Endodermal cell (in vitro differentiated cells): ENCODE measurements at regions not wholly inside any gene's neighbourhood (a gene's known extent, or its start where the extent isn't known, plus 50 kb on each side); places are given as distances from the start of the nearest gene placed in this dataset.

ENCODE experiments used
- DNase-seq: peaks from one replicate; pipeline ENCODE4 v3.0.0-alpha.2; 2017
- H3K27ac ChIP-seq: 2 replicates; pipeline ENCODE4 v1.5.1; 2013; ENCODE audit warnings: mild to moderate bottlenecking, low read depth, low read length, moderate library complexity
- H3K27me3 ChIP-seq: 2 replicates; pipeline ENCODE4 v1.6.1; 2013; ENCODE audit warnings: mild to moderate bottlenecking, low read length, moderate library complexity; ENCODE audit not compliant: insufficient read depth, control insufficient read depth, poor library complexity, severe bottlenecking
- H3K36me3 ChIP-seq: 2 replicates; pipeline ENCODE4 v1.7.0; 2013; ENCODE audit warnings: mild to moderate bottlenecking, low read length, moderate library complexity; ENCODE audit not compliant: control insufficient read depth, insufficient read depth
- H3K4me1 ChIP-seq: one replicate; pipeline ENCODE4 v1.7.0; 2013; ENCODE audit warnings: low read length; ENCODE audit not compliant: control insufficient read depth, insufficient read depth
- H3K4me3 ChIP-seq: 2 replicates; pipeline ENCODE4 v1.5.1; 2013; ENCODE audit warnings: mild to moderate bottlenecking, low read length, moderate library complexity
- H3K9ac ChIP-seq: 2 replicates; pipeline ENCODE4 v1.6.1; 2013; ENCODE audit warnings: mild to moderate bottlenecking, low read length, moderate library complexity; ENCODE audit not compliant: poor library complexity, severe bottlenecking; ENCODE audit errors: extremely low read depth
- H3K9me3 ChIP-seq: 2 replicates; pipeline ENCODE4 v1.6.1; 2013; ENCODE audit warnings: mild to moderate bottlenecking, low read length, moderate library complexity; ENCODE audit not compliant: control insufficient read depth
- H3K27ac Mint-ChIP-seq: 2 replicates; pipeline ENCODE4 v1.8.0; 2020; ENCODE audit warnings: mixed read lengths
- H3K27me3 Mint-ChIP-seq: 2 replicates; pipeline ENCODE4 v1.8.0; 2021; ENCODE audit warnings: mild to moderate bottlenecking, mixed read lengths; ENCODE audit not compliant: insufficient read depth
- H3K36me3 Mint-ChIP-seq: 2 replicates; pipeline ENCODE4 v1.8.0; 2020; ENCODE audit warnings: low read depth, mixed read lengths
- H3K4me1 Mint-ChIP-seq: 2 replicates; pipeline ENCODE4 v1.8.0; 2020; ENCODE audit warnings: mixed read lengths
- H3K4me3 Mint-ChIP-seq: 2 replicates; pipeline ENCODE4 v1.8.0; 2020; ENCODE audit warnings: mild to moderate bottlenecking, moderate library complexity, mixed read lengths
- H3K9me3 Mint-ChIP-seq: 2 replicates; pipeline ENCODE4 v1.8.0; 2020; ENCODE audit warnings: mild to moderate bottlenecking, mixed read lengths
- WGBS, 2 experiments: methylation state at CpG; one replicate each; pipeline versions ENCODE4 v1.1.5 to v1.1.7; 2013; ENCODE audit warnings: missing lambda C conversion rate in 2 of 2, mixed read lengths in 1 of 2; ENCODE audit not compliant: insufficient coverage in 1 of 2, insufficient read length in 1 of 2; 5-methylcytosine and 5-hydroxymethylcytosine counted together
- TF ChIP-seq, protein P1 (sequence below): fragments of 200-600 bp; sonication (generic); conservative IDR thresholded peaks from 2 replicates; pipeline ENCODE4 v1.5.0; 2021; ENCODE audit warnings: antibody characterized with exemption, mild to moderate bottlenecking

DNA sequence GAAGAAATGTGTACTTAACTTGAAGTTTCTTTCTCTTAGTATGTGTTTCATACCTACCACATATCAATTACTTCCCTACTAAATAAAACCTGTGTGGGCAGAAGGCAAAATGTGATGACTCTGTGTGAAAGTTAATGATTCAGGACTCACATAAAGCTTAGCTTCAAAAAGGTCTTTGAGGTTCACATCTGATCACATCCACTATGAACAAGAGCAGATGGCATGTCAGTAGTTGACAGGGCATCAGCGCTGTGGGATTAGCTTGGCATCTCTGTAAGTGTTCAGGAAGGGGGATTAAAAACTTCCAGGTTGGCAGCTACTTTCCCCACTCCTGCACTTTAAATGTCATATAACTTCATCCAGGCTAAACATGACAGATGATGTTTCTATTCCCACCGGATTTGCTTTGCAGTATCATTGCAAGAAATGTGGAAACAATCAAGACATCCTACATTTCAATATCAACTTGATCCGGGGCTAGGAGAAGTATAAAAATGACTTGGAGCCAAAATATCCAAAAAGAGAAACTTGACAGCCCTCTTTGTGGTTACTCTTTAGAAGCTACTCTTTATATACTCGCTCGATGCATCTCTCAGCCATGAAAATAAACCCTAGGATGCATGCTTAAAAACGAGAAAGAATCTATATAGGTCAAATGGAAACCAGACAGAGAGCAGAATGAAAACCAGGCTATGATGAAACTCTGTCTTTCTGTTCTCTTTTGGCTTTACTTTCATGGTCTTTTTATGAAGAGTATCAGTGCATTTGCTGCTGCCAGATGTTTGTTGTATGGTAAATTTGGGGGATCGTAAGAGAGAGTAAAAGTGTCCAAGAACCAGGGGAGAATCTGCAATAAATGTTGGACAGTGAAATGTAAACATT, 273.1 kb upstream of the ALCAM start:
- H3K27me3 Mint-ChIP-seq, result no peaks in the 10 kb centered on the region
- no peaks in the 10 kb centered on the region for H3K9me3 ChIP-seq
- no peak overlapping the region for H3K9ac ChIP-seq
- no peaks in the 10 kb centered on the region for H3K4me1 ChIP-seq
- H3K4me3 Mint-ChIP-seq, result no peak overlapping the region
- no peak overlapping the region for H3K27ac Mint-ChIP-seq
- no peaks in the 10 kb centered on the region for H3K27me3 ChIP-seq
- H3K36me3 Mint-ChIP-seq, result no peaks in the 10 kb centered on the region
- H3K4me1 Mint-ChIP-seq, result no peaks in the 10 kb centered on the region
- no peak for DNase-seq
- WGBS, 2 experiments, result 70 to 74% methylated on average over 4 to 7 of the region's 7 CpGs
- H3K4me3 ChIP-seq, result no peak overlapping the region
- peaks cover 9% of the 10 kb centered on the region for H3K9me3 Mint-ChIP-seq
- H3K27ac ChIP-seq, result no peak overlapping the region
- no peaks in the 10 kb centered on the region for H3K36me3 ChIP-seq
- TF ChIP-seq, protein P1, sequence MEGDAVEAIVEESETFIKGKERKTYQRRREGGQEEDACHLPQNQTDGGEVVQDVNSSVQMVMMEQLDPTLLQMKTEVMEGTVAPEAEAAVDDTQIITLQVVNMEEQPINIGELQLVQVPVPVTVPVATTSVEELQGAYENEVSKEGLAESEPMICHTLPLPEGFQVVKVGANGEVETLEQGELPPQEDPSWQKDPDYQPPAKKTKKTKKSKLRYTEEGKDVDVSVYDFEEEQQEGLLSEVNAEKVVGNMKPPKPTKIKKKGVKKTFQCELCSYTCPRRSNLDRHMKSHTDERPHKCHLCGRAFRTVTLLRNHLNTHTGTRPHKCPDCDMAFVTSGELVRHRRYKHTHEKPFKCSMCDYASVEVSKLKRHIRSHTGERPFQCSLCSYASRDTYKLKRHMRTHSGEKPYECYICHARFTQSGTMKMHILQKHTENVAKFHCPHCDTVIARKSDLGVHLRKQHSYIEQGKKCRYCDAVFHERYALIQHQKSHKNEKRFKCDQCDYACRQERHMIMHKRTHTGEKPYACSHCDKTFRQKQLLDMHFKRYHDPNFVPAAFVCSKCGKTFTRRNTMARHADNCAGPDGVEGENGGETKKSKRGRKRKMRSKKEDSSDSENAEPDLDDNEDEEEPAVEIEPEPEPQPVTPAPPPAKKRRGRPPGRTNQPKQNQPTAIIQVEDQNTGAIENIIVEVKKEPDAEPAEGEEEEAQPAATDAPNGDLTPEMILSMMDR, result no peak

DNA sequence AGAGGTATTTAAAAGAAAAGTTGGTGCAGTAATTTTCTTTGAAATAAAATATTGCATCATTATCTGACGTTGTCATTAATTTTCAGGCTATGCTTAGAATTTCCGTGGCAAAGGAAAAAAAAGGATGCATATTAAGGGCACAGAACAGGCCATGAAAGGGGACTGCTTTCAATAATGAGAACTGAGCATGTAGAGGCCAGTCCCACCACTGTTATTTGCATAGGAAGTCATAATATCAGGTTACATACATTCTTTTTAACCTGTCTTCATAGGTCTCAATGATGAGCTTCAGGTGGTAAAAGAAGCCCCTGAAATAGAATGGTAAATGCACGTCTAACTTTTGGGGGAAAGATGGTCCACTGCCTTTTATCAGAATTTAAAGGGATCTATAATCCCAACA, 272.1 kb upstream of the ALCAM start:
- TF ChIP-seq, protein P1, result no peak
- H3K27me3 Mint-ChIP-seq, result no peaks in the 10 kb centered on the region
- Histone ChIP-seq H3K27me3 (no peaks in the 10 kb centered on the region), H3K9ac (no peak overlapping the region), H3K4me1 (no peaks in the 10 kb centered on the region), H3K4me3 (no peak overlapping the region), H3K36me3 (no peaks in the 10 kb centered on the region), H3K9me3 (no peaks in the 10 kb centered on the region), H3K27ac (no peak overlapping the region)
- no peak for DNase-seq
- WGBS, 2 experiments, result 79 to 86% methylated on average over 2 to 3 of the region's 3 CpGs
- H3K4me1 Mint-ChIP-seq, result no peaks in the 10 kb centered on the region
- no peak overlapping the region for H3K27ac Mint-ChIP-seq
- peaks cover 9% of the 10 kb centered on the region for H3K9me3 Mint-ChIP-seq
- H3K4me3 Mint-ChIP-seq, result no peak overlapping the region
- H3K36me3 Mint-ChIP-seq, result no peaks in the 10 kb centered on the region

DNA sequence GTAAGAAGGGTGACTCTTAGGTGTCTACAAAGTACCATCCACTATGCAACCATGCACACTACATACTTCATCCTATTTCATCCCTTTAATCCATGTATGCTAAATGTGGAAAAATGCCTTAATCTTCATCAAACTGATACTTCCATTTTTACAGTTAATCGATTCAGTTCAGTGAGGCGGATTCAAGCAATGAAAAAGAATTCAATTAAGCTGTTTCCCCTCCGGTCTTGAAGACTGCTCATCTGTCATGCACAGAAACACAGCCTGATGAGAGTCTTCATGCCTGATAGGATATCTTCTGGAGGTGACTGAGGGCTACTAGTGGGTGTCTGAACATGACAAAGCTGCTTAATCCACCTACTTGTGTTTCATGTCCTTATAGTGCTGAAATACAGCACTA, 270.6 kb upstream of the ALCAM start:
- TF ChIP-seq, protein P1, result no peak
- DNase-seq, result no peak
- Mint-ChIP-seq H3K27ac (no peak overlapping the region), H3K9me3 (peaks cover 9% of the 10 kb centered on the region), H3K4me1 (no peaks in the 10 kb centered on the region), H3K36me3 (no peaks in the 10 kb centered on the region), H3K27me3 (no peaks in the 10 kb centered on the region), H3K4me3 (no peak overlapping the region)
- no peak overlapping the region for H3K27ac ChIP-seq
- no peak overlapping the region for H3K4me3 ChIP-seq
- H3K9ac ChIP-seq, result no peak overlapping the region
- no peaks in the 10 kb centered on the region for H3K9me3 ChIP-seq
- 62 to 94% methylated on average over 3 of the region's 3 CpGs for WGBS, 2 experiments
- H3K36me3 ChIP-seq, result no peaks in the 10 kb centered on the region
- H3K4me1 ChIP-seq, result no peaks in the 10 kb centered on the region
- no peaks in the 10 kb centered on the region for H3K27me3 ChIP-seq
